HepG2 (cell line): ENCODE measurements at regions not wholly inside any gene's neighbourhood (a gene's known extent, or its start where the extent isn't known, plus 50 kb on each side); places are given as distances from the start of the nearest gene placed in this dataset.

ENCODE experiments used
- ATAC-seq: fragments of 200-7000 bp; cut with Tn5 transposase; 3 replicates; pipeline ENCODE4 v1.9.1; 2020; ENCODE audit warnings: mild to moderate bottlenecking, moderate library complexity
- BruUV-seq: library from RNA; stranded (reverse); fragments of 400-500 nt; replicated peaks from 2 replicates; lab custom pipeline; 2021; lab: Mats Ljungman, UMichigan
- CTCF ChIA-PET: fragments of 300-600 bp; formaldehyde crosslinking; extraction: SDS; loops from one replicate; lab custom pipeline; 2021; ENCODE audit warnings: low total read pairs, inconsistent platforms, low intra/inter-chr PET ratio; lab: Yijun Ruan, JAX
- POLR2A ChIA-PET: fragments of 350-600 bp; sonication (Branson Sonifier 250); formaldehyde crosslinking; loops from one replicate; lab custom pipeline; 2020; ENCODE audit warnings: antibody characterized with exemption, inconsistent platforms; lab: Yijun Ruan, JAX
- DNase-seq: peaks from one replicate; pipeline ENCODE4 v3.0.0-alpha.2; 2015; ENCODE audit warnings: low spot score
- FAIRE-seq: peaks from 3 replicates; lab custom pipeline; 2011; peaks lifted over from hg19 to GRCh38; lab: Jason Lieb, UNC
- H2AFZ ChIP-seq: one replicate; pipeline ENCODE4 v1.6.1; 2011; ENCODE audit warnings: low read length, inconsistent platforms
- H3K27ac ChIP-seq: fragments of 300-600 bp; 3 replicates; pipeline ENCODE4 v1.8.0; 2011; ENCODE audit warnings: mixed run types, mild to moderate bottlenecking, mixed read lengths, low read length, inconsistent platforms; ENCODE audit not compliant: insufficient read depth; ENCODE audit errors: extremely low read length
- H3K27me3 ChIP-seq, 2 experiments: fragments of 200-600 bp in 1 of 2; 2 replicates in 1 of 2; 3 replicates in 1 of 2; pipeline versions ENCODE4 v1.6.0 to v1.8.0; 2011; ENCODE audit warnings: low read length in 2 of 2, mild to moderate bottlenecking in 2 of 2, moderate library complexity in 2 of 2, inconsistent platforms in 1 of 2; ENCODE audit not compliant: insufficient read depth in 2 of 2, control insufficient read depth in 1 of 2
- H3K36me3 ChIP-seq, 2 experiments: fragments of 200-600 bp in 1 of 2; replicated peaks in 1 of 2; 2 replicates in 1 of 2; 3 replicates in 1 of 2; pipeline versions ENCODE4 v1.5.1 to v1.8.0; 2011; ENCODE audit warnings: low read length in 2 of 2, inconsistent platforms in 1 of 2; ENCODE audit not compliant: insufficient read depth in 2 of 2, control insufficient read depth in 1 of 2
- H3K4me1 ChIP-seq: 2 replicates; pipeline ENCODE4 v1.5.1; 2012; ENCODE audit warnings: low read length, inconsistent platforms; ENCODE audit not compliant: insufficient read depth
- H3K4me2 ChIP-seq: 2 replicates; pipeline ENCODE4 v1.6.0; 2011; ENCODE audit warnings: low read depth, low read length, inconsistent platforms
- H3K4me3 ChIP-seq, 3 experiments: fragments of 200-600 bp in 1 of 3; sonication (generic), shearing (Covaris generic) in 1 of 3; replicated peaks in 1 of 3; 2 replicates each; pipeline ENCODE4 v1.5.1; 2011 to 2016; ENCODE audit warnings: low read length in 3 of 3, inconsistent platforms in 2 of 3, low read depth in 2 of 3, mild to moderate bottlenecking in 2 of 3, control low read depth in 1 of 3, mixed read lengths in 1 of 3; ENCODE audit not compliant: insufficient read depth in 1 of 3
- H3K79me2 ChIP-seq: one replicate; pipeline ENCODE4 v1.6.1; 2011; ENCODE audit warnings: low read length, inconsistent platforms; ENCODE audit not compliant: insufficient read depth
- H3K9ac ChIP-seq: 2 replicates; pipeline ENCODE4 v1.6.0; 2011; ENCODE audit warnings: mild to moderate bottlenecking, low read depth, low read length, inconsistent platforms; ENCODE audit not compliant: insufficient read depth
- H3K9me3 ChIP-seq: 2 replicates; pipeline ENCODE4 v1.5.1; 2012; ENCODE audit warnings: mild to moderate bottlenecking, low read length
- H4K20me1 ChIP-seq: 2 replicates; pipeline ENCODE4 v1.6.0; 2011; ENCODE audit warnings: inconsistent platforms, mild to moderate bottlenecking, low read length, moderate library complexity; ENCODE audit not compliant: insufficient read depth
- CREB3 ChIP-seq: sonication (generic); formaldehyde crosslinking; IDR thresholded peaks from 2 replicates; pipeline ENCODE4 v1.5.0; 2020; ENCODE audit warnings: missing genetic modification reagents
- HNRNPL ChIP-seq: fragments of 200-400 bp; formaldehyde crosslinking; IDR thresholded peaks from 2 replicates; pipeline ENCODE4 v1.6.1; 2017; ENCODE audit warnings: mild to moderate bottlenecking, low read depth, low read length
- PRMT3 ChIP-seq: sonication (generic); formaldehyde crosslinking; IDR thresholded peaks from 2 replicates; pipeline ENCODE4 v1.8.1; 2022; ENCODE audit warnings: low read depth, mild to moderate bottlenecking, moderate library complexity, missing genetic modification reagents, borderline replicate concordance
- SAP130 ChIP-seq: IDR thresholded peaks from 2 replicates; pipeline ENCODE4 v1.6.1; 2016; ENCODE audit warnings: low read depth
- SOX13 ChIP-seq, 3 experiments: fragments of 450-650 bp in 1 of 3; sonication (generic) in 1 of 3; formaldehyde crosslinking in 1 of 3; IDR thresholded peaks in 2 of 3; conservative IDR thresholded peaks in 1 of 3; 2 replicates each; pipeline versions ENCODE4 v1.5.0 to v1.6.1; 2016 to 2020; ENCODE audit warnings: antibody characterized with exemption in 1 of 3, mild to moderate bottlenecking in 1 of 3, missing compliant biosample characterization in 1 of 3, missing genetic modification reagents in 1 of 3, moderate library complexity in 1 of 3
- TP53 ChIP-seq: sonication (generic); formaldehyde crosslinking; conservative IDR thresholded peaks from 2 replicates; pipeline ENCODE4 v1.4.0; 2020; ENCODE audit warnings: missing genetic modification reagents
- ZBTB7B ChIP-seq: sonication (generic); formaldehyde crosslinking; IDR thresholded peaks from 2 replicates; pipeline ENCODE4 v1.4.0; 2020; ENCODE audit warnings: missing genetic modification reagents
- ZNF101 ChIP-seq: sonication (generic); formaldehyde crosslinking; IDR thresholded peaks from 2 replicates; pipeline ENCODE4 v1.4.0; 2020; ENCODE audit warnings: mild to moderate bottlenecking, low read depth, missing genetic modification reagents, borderline replicate concordance
- ZNF205 ChIP-seq: IDR thresholded peaks from 2 replicates; pipeline ENCODE4 v1.6.1; 2018; ENCODE audit warnings: missing biosample characterization, missing genetic modification reagents
- ZNF326 ChIP-seq: sonication (generic); formaldehyde crosslinking; IDR thresholded peaks from 2 replicates; pipeline ENCODE4 v1.4.0; 2020; ENCODE audit warnings: missing genetic modification reagents, borderline replicate concordance
- ZNF430 ChIP-seq: sonication (generic); formaldehyde crosslinking; IDR thresholded peaks from 2 replicates; pipeline ENCODE4 v1.9.0; 2021; ENCODE audit warnings: mild to moderate bottlenecking, missing genetic modification reagents
- ZNF552 ChIP-seq: sonication (generic); formaldehyde crosslinking; IDR thresholded peaks from 2 replicates; pipeline ENCODE4 v1.9.0; 2022; ENCODE audit warnings: missing genetic modification reagents, mild to moderate bottlenecking, borderline replicate concordance
- ZZZ3 ChIP-seq: sonication (generic); formaldehyde crosslinking; IDR thresholded peaks from 2 replicates; pipeline ENCODE4 v1.4.0; 2020; ENCODE audit warnings: missing genetic modification reagents, mild to moderate bottlenecking, borderline replicate concordance
- WGBS: methylation state at CpG from one replicate; pipeline ENCODE4 v1.1.6; 2017; ENCODE audit warnings: low lambda C conversion rate; 5-methylcytosine and 5-hydroxymethylcytosine counted together
- in situ Hi-C: cut with HindIII; loops from 2 replicates; pipeline ENCODE4 v1.10.0; 2017; ENCODE audit warnings: low pct_unique_long_range_greater_than_20kb; ENCODE audit not compliant: extremely low pct_ligation_motif_present
- intact Hi-C: fragments of 100-400 bp; cut with micrococcal nuclease; formaldehyde crosslinking; loops from one replicate; pipeline ENCODE4 v1.10.0; 2022; ENCODE audit not compliant: unreplicated experiment
- TF ChIP-seq, protein P1 (sequence below): sonication (generic); formaldehyde crosslinking; IDR thresholded peaks from 2 replicates; pipeline ENCODE4 v1.5.1; 2020; ENCODE audit warnings: missing genetic modification reagents, mild to moderate bottlenecking, borderline replicate concordance
- TF ChIP-seq, protein P2 (sequence below): sonication (generic); IDR thresholded peaks from 2 replicates; pipeline ENCODE4 v1.6.1; 2016; ENCODE audit warnings: low read depth, borderline replicate concordance

DNA sequence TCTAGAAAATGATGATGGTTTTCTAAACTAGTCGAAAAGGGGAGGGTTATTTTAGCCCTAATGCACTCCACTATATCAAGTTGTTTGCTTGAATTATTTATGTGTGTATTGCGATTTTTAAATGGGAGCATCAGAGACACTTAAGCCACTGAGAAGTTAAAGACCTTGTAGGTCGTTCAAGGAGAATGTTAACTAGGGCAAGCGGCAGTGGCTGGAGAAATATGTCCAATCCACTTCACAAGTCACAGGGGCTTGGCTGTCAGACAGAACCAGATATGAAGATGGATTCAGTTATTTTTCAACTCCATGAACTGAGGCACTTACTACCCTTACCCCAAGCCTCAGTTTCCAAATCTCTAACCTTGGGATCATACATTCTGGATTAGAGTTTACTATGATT, 702.0 kb downstream of the CDH11 start:
- no peaks in the 10 kb centered on the region for H3K79me2 ChIP-seq
- WGBS: 22% methylated on average over 4 of the region's 4 CpGs
- H4K20me1 ChIP-seq: no peaks in the 10 kb centered on the region
- DNase-seq: no peak
- ChIA-PET POLR2A (no interaction called here), CTCF (no interaction called here)
- H2AFZ ChIP-seq: no peak overlapping the region
- no peak overlapping the region for H3K4me3 ChIP-seq
- in situ Hi-C loops: no loop called here
- H3K9me3 ChIP-seq: peaks cover 46% of the 10 kb centered on the region
- no TSS peak for BruUV-seq
- FAIRE-seq: no peak
- H3K4me2 ChIP-seq: no peak overlapping the region
- no peak for TF ChIP-seq PRMT3
- TF ChIP-seq, protein P1, sequence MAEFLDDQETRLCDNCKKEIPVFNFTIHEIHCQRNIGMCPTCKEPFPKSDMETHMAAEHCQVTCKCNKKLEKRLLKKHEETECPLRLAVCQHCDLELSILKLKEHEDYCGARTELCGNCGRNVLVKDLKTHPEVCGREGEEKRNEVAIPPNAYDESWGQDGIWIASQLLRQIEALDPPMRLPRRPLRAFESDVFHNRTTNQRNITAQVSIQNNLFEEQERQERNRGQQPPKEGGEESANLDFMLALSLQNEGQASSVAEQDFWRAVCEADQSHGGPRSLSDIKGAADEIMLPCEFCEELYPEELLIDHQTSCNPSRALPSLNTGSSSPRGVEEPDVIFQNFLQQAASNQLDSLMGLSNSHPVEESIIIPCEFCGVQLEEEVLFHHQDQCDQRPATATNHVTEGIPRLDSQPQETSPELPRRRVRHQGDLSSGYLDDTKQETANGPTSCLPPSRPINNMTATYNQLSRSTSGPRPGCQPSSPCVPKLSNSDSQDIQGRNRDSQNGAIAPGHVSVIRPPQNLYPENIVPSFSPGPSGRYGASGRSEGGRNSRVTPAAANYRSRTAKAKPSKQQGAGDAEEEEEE (CRISPR knock-in tag): no peak
- TF ChIP-seq ZNF430: no peak
- no peak for TF ChIP-seq ZNF101 (CRISPR knock-in tag)
- TF ChIP-seq TP53: no peak
- no peak for TF ChIP-seq SOX13 (IDR thresholded peaks at IDR 0.05)
- no peak for TF ChIP-seq SOX13 (CRISPR knock-in tag; conservative IDR thresholded peaks at IDR 0.05 in 1 of 2, IDR thresholded peaks at IDR 0.05 in 1 of 2)
- no peak for ATAC-seq
- H3K36me3 ChIP-seq: no peaks in the 10 kb centered on the region
- no peak overlapping the region for H3K27ac ChIP-seq
- no peak overlapping the region for H3K9ac ChIP-seq
- no peaks in the 10 kb centered on the region for H3K4me1 ChIP-seq
- no peaks in the 10 kb centered on the region for H3K27me3 ChIP-seq
- intact Hi-C loops: no loop called here

DNA sequence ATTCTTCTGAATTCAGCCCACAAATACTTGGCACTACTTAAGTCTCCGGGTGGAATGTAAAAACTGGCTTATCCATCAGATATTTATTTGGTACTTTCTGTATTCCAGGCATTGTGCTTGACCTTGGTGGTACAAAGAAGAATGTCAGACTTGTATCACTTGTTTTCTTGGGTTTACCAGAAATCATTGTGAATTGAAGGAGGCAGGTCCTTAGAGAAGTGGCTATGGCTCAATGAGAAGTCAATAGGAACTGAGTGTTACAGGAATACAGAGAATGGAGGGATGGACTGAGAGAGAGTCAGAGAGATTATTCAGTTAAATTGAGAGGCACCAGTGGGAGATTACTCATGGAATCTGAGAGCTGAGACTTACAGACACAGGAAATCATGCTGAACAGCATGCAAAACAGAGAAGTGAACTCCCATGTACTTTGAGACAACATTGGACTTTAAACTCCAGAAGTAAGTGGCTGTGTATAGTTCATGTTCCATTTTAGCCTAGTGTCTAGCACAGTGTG, 704.1 kb downstream of the CDH11 start:
- in situ Hi-C loops (no loop called here), intact Hi-C loops (no loop called here)
- CTCF ChIA-PET: no interaction called here
- no peaks in the 10 kb centered on the region for H3K27me3 ChIP-seq
- no peak for ATAC-seq
- FAIRE-seq: no peak
- peaks cover 53% of the 10 kb centered on the region for H3K9me3 ChIP-seq
- POLR2A ChIA-PET: no interaction called here
- H3K4me1 ChIP-seq: no peaks in the 10 kb centered on the region
- no peak overlapping the region for H3K4me2 ChIP-seq
- BruUV-seq: no TSS peak
- no peaks in the 10 kb centered on the region for H4K20me1 ChIP-seq
- H3K79me2 ChIP-seq: no peaks in the 10 kb centered on the region
- no peak overlapping the region for H3K27ac ChIP-seq
- no peak overlapping the region for H2AFZ ChIP-seq
- H3K4me3 ChIP-seq: no peak overlapping the region
- 3% methylated on average over 1 of the region's 1 CpG for WGBS
- DNase-seq: no peak
- no peaks in the 10 kb centered on the region for H3K36me3 ChIP-seq
- H3K9ac ChIP-seq: no peak overlapping the region
- TF ChIP-seq ZBTB7B (CRISPR knock-in tag): no peak
- no peak for TF ChIP-seq ZNF326 (CRISPR knock-in tag)
- no peak for TF ChIP-seq ZNF552 (CRISPR knock-in tag)
- no peak for TF ChIP-seq CREB3 (CRISPR knock-in tag)
- TF ChIP-seq SAP130 (CRISPR knock-in tag): no peak
- no peak for TF ChIP-seq HNRNPL
- no peak for TF ChIP-seq ZNF205 (CRISPR knock-in tag)
- TF ChIP-seq, protein P2, sequence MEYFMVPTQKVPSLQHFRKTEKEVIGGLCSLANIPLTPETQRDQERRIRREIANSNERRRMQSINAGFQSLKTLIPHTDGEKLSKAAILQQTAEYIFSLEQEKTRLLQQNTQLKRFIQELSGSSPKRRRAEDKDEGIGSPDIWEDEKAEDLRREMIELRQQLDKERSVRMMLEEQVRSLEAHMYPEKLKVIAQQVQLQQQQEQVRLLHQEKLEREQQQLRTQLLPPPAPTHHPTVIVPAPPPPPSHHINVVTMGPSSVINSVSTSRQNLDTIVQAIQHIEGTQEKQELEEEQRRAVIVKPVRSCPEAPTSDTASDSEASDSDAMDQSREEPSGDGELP: no peak
- no peak for TF ChIP-seq ZZZ3 (CRISPR knock-in tag)
